Calu3 (cell line): ENCODE measurements at regions not wholly inside any gene's neighbourhood (a gene's known extent, or its start where the extent isn't known, plus 50 kb on each side); places are given as distances from the start of the nearest gene placed in this dataset.

ENCODE experiments used
- BruUV-seq: library from RNA; stranded (reverse); fragments of 400-500 nt; replicated peaks from 2 replicates; lab custom pipeline; 2021; lab: Mats Ljungman, UMichigan
- CTCF ChIA-PET: fragments of 300-600 bp; sonication (Branson Sonifier 250); formaldehyde crosslinking; loops from one replicate; lab custom pipeline; 2022; ENCODE audit warnings: antibody characterized with exemption; lab: Charles Lee
- DNase-seq: peaks from one replicate; pipeline ENCODE4 v3.0.0; 2022
- H3K27ac Mint-ChIP-seq: one replicate; pipeline ENCODE4 v1.8.0; 2022; ENCODE audit warnings: mixed read lengths; ENCODE audit not compliant: unreplicated experiment
- H3K27me3 Mint-ChIP-seq: one replicate; pipeline ENCODE4 v1.8.0; 2022; ENCODE audit warnings: mixed read lengths; ENCODE audit not compliant: unreplicated experiment
- H3K36me3 Mint-ChIP-seq: one replicate; pipeline ENCODE4 v1.8.0; 2022; ENCODE audit warnings: mild to moderate bottlenecking, moderate library complexity, mixed read lengths; ENCODE audit not compliant: insufficient read depth, unreplicated experiment
- H3K4me1 Mint-ChIP-seq: one replicate; pipeline ENCODE4 v1.8.0; 2022; ENCODE audit warnings: mild to moderate bottlenecking, low read depth, mixed read lengths; ENCODE audit not compliant: unreplicated experiment
- H3K4me3 Mint-ChIP-seq: one replicate; pipeline ENCODE4 v1.8.0; 2022; ENCODE audit warnings: mild to moderate bottlenecking, low read depth, moderate library complexity, mixed read lengths; ENCODE audit not compliant: unreplicated experiment
- H3K9me3 Mint-ChIP-seq: one replicate; pipeline ENCODE4 v1.8.0; 2022; ENCODE audit warnings: low read depth, mixed read lengths; ENCODE audit not compliant: unreplicated experiment
- intact Hi-C: fragments of 100-400 bp; cut with micrococcal nuclease; formaldehyde crosslinking; loops from one replicate; pipeline ENCODE4 v1.10.0; 2022; ENCODE audit not compliant: unreplicated experiment
- TF ChIP-seq, protein P1 (sequence below): fragments of 200-600 bp; IDR thresholded peaks from one replicate; pipeline ENCODE4 v1.8.0; 2022; ENCODE audit warnings: antibody characterized with exemption; ENCODE audit not compliant: unreplicated experiment

- peaks cover 79% of the 10 kb centered on the region for H3K27me3 Mint-ChIP-seq
- no TSS peak for BruUV-seq
- H3K4me3 Mint-ChIP-seq, result no peak overlapping the region
These were observed 165.3 kb upstream of the FOXD3 start for GRCh38 chr1:63157085-63157484.

DNA sequence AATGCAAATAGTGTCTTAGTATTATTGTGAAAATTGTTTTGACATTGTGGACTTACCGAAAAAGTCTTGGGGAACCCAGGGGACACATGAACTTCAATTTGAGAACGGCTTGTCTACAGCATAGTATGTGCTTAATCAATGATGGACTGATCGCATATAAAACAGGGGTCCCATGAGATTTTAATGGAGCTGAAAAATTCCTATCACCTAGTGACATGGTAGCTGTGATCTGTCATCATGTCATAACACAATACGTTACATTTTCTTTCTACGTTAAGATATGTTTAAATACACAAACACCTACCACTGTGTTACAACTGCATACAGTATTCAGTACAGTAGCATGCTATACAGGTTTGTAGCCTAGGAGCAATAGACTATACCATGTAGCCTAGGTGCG is 153.3 kb upstream of the FOXD3 start:
- H3K27ac Mint-ChIP-seq, result no peak overlapping the region
- no TSS peak for BruUV-seq
- H3K4me3 Mint-ChIP-seq, result no peak overlapping the region
- intact Hi-C loops, result no loop called here
- H3K36me3 Mint-ChIP-seq, result no peaks in the 10 kb centered on the region
- DNase-seq, result no peak
- H3K9me3 Mint-ChIP-seq, result no peaks in the 10 kb centered on the region
- peaks cover 53% of the 10 kb centered on the region for H3K27me3 Mint-ChIP-seq
- CTCF ChIA-PET, result no interaction called here
- TF ChIP-seq, protein P1, sequence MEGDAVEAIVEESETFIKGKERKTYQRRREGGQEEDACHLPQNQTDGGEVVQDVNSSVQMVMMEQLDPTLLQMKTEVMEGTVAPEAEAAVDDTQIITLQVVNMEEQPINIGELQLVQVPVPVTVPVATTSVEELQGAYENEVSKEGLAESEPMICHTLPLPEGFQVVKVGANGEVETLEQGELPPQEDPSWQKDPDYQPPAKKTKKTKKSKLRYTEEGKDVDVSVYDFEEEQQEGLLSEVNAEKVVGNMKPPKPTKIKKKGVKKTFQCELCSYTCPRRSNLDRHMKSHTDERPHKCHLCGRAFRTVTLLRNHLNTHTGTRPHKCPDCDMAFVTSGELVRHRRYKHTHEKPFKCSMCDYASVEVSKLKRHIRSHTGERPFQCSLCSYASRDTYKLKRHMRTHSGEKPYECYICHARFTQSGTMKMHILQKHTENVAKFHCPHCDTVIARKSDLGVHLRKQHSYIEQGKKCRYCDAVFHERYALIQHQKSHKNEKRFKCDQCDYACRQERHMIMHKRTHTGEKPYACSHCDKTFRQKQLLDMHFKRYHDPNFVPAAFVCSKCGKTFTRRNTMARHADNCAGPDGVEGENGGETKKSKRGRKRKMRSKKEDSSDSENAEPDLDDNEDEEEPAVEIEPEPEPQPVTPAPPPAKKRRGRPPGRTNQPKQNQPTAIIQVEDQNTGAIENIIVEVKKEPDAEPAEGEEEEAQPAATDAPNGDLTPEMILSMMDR, result no peak
- no peaks in the 10 kb centered on the region for H3K4me1 Mint-ChIP-seq

More at GRCh38 chr1:63157085-63157484, 165.3 kb upstream of the FOXD3 start:
- Mint-ChIP-seq H3K27ac (no peak overlapping the region), H3K4me1 (no peaks in the 10 kb centered on the region), H3K36me3 (no peaks in the 10 kb centered on the region), H3K9me3 (no peaks in the 10 kb centered on the region)
- intact Hi-C loops, result no loop called here
- no peak for DNase-seq
- TF ChIP-seq, protein P1, result no peak
- CTCF ChIA-PET, result no interaction called here

GRCh38 chr1:63173161-63173560 is 149.2 kb upstream of the FOXD3 start:
- CTCF ChIA-PET, result no interaction called here
- intact Hi-C loops, result no loop called here
- no peak for DNase-seq
- Mint-ChIP-seq H3K36me3 (no peaks in the 10 kb centered on the region), H3K4me1 (no peaks in the 10 kb centered on the region), H3K4me3 (no peak overlapping the region), H3K27me3 (peaks cover 67% of the 10 kb centered on the region), H3K27ac (no peak overlapping the region), H3K9me3 (no peaks in the 10 kb centered on the region)
- TF ChIP-seq, protein P1, result no peak
- BruUV-seq, result no TSS peak

DNA sequence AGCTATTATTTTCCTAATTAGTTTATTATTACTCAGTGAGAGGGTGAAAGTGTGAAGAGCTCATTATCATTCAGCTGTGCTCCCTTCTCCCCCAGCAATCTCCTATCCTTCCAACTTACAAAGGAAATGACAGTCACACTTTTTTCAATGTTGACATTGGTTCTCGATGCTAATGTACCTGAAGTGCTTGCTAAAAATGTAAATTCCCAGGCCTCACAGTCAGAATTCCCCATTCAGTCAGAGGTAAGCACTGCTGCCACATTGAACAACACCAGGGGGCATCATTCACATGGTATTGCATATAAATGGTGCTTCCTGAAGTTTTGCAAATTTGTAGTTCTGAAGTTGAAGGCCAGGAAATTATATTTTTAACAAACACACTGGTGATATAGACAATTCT is 132.7 kb upstream of the FOXD3 start:
- TF ChIP-seq, protein P1, result no peak
- no peak overlapping the region for H3K27ac Mint-ChIP-seq
- H3K27me3 Mint-ChIP-seq, result no peaks in the 10 kb centered on the region
- H3K36me3 Mint-ChIP-seq, result no peaks in the 10 kb centered on the region
- no TSS peak for BruUV-seq
- peak; percentile 16 for DNase-seq
- no peak overlapping the region for H3K4me3 Mint-ChIP-seq
- no peaks in the 10 kb centered on the region for H3K9me3 Mint-ChIP-seq
- intact Hi-C loops, result no loop called here
- H3K4me1 Mint-ChIP-seq, result no peaks in the 10 kb centered on the region
- CTCF ChIA-PET, result no interaction called here
